Lung microvascular endothelial cell (primary cell): ENCODE measurements at regions not wholly inside any gene's neighbourhood (a gene's known extent, or its start where the extent isn't known, plus 50 kb on each side); places are given as distances from the start of the nearest gene placed in this dataset.

Source experiments
- DNase-seq, 2 donors: peaks; one replicate each; pipeline versions ENCODE4 v3.0.0 to v3.0.0-alpha.2; 2010; ENCODE audit warnings: low read depth in 2 of 2

DNA sequence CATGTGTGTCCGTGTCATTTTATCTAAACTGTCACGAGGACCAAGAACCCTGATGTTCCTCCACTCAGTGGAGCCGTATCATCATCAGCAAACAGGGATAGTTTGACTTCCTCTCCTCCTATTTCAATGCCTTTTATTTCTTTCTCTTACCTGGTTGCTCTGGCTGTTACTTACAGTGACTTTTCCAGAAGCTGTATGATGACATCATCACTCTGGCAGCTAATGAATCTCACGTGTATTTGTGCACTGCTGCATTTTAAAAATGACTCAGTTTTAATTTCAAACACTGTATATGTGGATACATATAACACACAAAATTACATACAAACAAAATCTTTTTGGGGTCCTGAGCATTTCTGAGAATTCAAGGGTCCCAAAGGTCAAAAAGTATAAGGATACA lies 481.4 kb downstream of the CDH2 start:
- no peak for DNase-seq

DNA sequence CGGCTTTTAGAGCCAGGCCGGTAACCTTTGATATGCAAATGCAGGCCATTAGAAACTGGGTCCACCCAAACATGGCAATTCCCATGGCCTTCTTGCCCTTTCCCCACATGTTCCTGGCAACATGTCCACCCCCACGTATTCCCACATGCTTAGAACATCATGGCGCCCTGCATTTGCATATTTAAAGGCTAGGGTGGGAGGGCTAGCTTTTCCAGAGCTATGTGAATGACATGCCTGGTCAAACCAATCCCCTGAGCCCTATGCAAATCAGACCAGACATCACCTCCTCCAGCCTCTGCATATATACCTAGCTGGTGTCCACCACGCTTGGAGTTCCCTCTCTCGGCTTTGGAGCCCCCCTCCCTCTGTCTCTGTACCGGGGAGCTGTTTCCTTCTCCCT lies 481.9 kb downstream of the CDH2 start:
- DNase-seq = no peak

DNA sequence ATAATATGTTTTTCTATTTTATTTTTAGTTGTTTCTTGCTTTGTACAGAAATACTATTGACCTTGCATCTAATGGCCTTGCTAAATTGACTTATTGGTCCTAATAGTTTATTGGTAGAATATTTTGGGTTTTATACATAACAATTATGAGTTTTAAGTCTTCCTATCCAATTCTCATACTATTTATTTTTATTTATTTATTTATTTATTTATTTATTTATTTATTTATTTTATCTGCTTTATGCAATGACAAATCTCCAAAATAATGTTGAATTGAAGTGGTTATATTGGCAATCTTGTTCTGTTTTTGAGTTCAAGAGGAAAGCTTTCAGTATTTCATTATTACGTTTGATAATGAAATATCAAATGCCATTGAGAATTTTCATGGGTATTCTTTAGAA lies 488.3 kb downstream of the CDH2 start:
- DNase-seq = no peak

DNA sequence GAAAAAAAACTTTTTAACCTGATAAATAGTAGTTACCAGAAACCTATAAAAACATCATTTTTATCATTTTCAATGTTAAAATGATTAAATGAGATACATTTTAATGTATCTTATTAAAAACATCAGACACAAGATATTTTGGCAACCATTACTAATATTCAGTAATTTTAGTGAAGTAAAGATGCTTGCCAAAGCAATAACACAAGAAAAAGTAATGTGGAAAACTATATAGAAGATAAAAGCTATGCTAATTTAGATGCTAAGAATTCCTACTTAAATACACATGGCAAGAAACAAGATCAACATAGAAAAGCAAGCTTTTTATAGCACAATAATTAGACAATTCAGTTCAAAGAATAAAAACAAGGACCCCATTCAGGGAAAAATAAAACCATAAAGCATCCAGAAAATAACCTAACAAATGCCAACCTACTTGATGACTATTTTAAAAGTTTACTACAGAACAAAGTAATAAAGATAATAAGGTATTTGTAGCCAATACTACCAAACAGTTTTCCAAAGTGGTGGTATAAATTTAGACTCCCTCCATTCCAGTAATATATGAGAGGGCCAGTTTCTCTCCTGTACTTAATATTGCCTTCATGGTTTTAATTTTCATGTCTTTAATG lies 489.5 kb downstream of the CDH2 start:
- no peak for DNase-seq

DNA sequence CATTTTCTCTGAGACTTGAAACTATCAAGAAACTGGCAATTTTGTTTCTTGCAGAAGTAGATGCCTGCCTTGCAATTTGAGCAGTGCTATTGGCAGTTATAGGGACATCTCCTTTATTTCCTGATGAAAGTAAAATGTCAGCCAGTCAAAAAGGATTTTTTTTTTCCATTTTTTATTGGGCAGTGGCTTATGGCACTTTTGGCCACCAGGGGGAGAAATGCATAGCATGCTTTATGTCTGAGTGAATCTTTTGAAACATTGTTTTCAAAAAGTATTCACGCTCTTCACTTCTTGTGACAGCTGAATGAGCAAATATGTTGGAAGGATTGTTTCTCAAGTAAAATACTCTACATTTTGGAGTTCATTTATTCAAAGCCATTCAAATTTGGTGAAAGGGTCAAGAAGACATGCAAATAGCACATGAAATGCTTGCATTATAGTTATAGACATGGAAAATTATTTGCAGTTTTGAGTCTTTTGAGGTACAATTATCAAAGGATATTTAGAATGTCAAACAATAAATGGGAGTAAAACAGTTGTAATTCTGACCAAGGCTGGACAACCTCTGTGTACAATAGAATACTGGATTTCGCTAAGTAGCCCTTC lies 491.0 kb downstream of the CDH2 start:
- DNase-seq = peak; percentile 18 to 43

DNA sequence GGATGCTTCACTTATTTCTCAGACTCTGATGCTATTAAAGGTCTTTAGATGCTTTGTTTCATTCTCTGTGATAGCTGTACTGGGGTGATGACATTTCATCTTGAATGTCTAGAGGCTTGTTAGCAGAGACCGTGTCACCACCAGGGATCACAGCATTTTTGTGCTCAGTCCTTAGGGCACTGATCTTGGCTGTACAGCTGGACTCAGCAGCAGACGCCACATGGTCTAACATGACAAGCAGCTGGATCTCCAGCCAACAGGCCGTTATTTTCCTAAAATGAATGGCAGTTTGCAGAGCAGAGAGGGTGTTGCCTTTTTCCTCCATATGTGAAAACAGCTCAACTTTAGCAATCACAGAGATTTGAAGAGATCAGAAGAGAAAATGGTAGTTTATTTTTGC lies 491.8 kb downstream of the CDH2 start:
- no peak for DNase-seq

DNA sequence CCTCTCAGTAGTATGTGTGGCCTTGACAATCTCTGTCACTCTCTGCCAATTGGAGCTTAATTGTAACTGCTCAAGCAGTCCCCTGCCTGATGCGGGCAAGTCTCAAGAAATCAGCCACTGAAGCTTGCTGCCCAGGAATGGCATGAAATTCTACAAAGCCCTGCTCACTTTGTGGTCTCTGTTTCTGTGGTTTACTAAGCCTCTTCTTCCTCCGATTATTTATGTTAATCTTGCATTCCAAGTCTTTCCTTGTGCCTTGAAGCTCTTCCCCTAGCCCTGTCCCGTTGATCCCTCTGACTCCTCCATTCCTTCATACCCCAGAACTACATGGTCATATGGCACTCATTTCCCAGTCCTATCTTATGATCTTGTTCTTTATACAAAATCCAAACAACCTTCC lies 489.3 kb upstream of the CHST9 start:
- no peak for DNase-seq

DNA sequence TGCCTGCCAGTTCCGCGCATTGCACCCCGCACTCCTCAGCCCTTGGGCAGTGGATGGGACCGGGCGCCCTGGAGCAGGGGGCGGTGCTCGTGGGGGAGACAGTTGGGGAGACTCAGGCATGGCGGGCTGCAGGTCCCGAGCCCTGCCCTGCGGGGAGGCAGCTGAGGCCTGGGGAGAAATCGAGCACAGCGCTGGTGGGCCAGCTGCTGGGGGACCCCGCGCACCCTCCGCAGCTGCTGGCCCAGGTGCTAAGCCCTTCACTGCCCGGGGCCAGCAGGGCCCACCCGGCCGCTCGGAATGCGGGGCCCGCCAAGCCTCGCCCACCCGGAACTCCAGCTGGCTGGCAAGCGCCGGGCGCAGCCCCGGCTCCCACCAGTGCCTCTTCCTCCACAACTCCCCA lies 488.8 kb upstream of the CHST9 start:
- DNase-seq = no peak

DNA sequence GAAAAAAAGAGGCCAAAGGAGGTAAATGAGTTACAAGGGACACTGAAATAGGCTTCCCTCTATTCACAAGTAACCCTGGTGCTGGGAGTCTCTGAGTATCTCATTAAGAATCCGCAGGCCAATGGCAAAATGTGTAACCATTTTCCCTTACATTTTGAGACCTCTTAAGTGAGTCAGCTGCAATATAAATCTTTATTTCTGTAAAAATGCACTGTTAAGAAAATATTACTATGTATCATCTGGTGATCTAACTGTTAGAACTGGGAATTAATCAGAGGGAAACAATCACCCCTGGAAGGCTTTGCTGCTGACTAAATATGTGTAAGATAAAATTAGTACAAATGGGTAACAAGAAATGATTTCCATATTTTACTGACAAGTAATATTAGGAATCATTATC lies 483.1 kb upstream of the CHST9 start:
- DNase-seq = no peak

DNA sequence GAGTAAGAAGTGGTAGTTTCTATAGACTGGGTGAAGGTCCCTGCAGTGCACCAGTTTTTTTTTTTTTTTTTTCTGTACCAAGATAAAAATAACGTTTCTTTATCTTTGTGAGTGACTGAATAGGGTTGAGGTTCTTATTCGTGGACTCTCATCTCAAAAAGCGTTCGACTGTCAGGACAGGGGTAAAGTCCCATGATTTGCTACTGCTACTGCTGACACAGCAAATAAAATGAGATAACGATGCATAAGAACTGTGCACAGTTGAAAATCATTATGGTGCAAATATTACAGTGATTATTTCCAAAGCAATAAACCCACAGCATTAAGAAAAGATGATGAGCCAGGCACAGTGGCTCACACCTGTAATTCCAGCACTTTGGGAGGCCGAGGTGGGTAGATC lies 482.0 kb upstream of the CHST9 start:
- no peak for DNase-seq

DNA sequence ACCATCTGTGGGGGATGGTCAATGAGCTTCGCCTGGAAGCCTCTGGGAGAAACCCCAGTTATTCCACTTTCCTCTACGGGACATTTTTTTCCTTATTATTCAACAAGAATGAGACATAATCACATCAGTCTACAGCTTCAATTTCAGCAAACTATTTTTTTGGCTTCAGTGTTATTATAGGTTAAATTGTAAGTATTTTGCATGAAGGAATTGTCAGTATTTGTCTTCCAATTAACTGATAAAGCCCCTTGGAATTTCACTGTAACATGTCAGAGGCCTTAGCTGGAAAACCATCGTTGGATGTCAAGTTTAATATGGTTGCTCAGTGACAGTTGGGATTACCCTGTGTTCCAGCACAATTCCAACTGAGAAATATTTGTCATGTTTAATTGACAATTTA lies 480.9 kb upstream of the CHST9 start:
- DNase-seq = no peak

DNA sequence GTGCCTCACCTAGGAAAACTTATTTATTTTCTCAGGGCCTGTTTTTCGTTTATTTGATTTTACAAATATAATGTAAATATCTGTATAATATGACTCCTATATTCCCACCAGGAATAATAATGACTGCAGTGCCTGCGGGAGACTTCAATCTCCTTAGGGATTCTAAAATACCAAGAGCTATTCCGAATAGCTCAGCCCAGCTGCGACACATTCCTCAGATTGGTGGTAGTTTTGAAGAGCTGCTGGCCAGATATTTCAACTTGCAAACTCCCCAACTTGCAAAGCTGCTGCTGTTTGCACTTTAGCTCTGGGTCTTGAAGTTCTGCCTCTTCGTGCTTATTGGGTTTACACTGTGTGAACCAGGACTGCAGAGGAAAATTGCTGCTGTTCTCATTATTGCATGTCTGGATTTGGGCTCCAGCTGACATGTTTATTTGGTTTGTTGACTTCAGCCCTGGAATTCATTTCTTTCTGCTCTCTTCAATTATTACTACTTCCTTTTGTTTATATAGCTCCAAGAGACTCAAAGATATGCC lies 480.2 kb upstream of the CHST9 start:
- no peak for DNase-seq

DNA sequence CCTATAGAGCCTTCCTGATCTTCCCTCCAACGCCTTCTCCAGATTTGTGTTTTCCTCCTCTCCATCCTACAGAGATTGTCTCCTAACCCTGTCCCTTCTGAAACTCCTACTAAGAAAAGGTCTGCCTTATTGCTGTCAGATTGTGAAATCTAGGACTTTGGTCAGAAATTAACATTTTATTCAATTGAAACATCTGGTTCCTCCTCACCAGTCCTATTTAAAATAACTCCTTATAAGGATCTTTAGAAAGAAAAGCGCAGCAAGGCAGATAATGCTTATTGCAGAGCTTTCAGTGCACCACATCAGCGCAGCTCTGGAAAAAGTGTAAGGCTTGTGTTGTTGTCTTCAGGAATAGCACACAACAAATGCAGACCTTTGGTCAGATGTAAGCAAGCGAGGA lies 477.8 kb upstream of the CHST9 start:
- no peak for DNase-seq

DNA sequence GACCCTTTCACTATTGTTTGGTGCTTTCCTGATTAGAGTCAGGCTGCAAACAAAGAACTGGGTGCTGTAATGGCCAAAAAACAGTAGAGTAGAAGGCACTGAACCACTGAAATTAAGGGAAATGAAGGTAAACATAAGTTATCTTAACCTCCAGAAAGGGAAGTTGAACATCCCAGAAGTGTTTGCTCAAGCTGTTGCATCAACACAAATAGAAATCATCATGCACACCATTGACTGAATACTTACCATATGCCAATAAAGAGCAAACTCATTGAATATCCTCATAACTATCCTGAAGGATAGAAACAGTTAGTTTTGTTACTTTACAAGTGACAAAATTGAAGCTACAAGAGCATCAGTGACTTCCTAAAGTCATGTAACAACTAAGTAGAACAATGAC lies 477.4 kb upstream of the CHST9 start:
- DNase-seq = no peak

DNA sequence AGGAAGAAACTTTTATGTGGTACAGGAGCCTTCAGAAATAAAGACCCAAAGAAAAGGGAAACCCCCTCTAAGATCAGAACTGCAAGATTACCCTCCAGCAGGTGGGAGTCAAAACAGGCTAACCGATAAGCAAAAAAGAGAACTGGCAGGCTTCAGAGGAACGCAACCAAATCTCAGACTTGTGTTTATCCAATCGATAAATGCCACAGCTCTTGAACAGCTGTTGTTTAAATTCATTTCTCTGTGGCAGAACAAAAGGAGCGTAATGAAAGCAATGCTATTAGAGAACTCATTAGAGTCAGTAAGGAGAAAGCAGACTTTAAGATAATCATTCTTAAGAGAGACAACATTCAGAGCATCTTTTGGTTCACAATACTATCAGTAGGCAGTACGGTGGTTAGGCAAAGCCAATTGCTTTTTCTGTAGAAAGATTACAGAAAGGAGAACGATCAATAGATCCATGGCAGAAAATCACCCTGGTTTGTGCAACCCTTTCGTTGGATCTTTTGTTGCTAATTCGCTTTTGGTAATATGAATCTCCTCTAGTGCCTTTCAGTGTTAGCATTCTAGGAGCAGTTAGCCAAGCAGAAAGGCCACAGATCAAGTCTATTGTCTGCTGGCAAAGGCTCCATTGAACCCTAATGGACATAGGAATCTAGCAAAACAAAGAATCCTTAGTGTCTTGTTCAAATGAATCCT lies 476.4 kb upstream of the CHST9 start:
- DNase-seq = no peak

DNA sequence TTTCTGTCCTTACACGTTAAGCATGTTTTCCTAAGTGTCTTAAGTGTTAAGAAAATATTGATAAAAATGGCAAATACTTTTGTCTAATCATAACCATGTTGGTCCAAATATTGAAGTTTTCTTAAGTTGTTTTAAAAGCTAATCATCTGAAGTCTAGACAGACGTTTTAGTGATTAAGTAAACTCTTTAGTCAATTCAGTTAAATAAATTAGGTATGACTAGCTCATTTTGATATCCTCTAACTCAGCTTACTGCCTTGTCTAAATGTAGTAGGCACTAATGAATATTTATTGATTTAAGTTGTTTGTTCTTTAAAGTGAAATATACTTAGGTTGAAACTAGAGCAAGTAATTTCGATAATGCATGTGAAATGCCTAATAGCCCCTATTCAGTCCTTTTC lies 471.8 kb upstream of the CHST9 start:
- DNase-seq = no peak

DNA sequence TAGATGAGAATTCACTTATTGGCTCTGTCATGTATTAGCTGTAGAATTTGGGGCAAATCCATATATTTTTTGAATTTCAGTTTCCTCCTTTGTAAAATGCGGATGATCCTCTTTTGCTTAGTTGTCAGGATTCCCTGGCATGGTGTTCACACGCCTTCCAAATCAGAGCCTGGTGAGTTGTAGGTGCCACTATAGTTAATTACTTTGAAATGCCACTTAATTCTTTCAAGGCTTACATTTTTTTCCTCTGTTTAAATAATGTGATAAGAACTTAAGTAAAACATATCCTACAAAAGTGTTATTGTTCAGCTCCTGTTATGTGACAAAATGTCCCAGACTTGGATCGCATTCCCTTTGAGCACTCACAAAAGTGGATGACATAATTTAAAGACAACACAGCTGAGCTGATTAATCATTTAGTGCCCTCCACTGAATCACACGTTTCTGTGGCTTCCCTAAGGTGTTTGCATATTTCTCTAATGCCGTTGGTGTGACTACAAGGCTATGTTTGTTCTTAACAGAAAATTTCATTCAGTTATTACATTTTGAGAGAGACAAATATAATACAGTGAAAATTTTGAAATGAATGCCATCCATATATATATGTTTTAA lies 471.2 kb upstream of the CHST9 start:
- DNase-seq = no peak

DNA sequence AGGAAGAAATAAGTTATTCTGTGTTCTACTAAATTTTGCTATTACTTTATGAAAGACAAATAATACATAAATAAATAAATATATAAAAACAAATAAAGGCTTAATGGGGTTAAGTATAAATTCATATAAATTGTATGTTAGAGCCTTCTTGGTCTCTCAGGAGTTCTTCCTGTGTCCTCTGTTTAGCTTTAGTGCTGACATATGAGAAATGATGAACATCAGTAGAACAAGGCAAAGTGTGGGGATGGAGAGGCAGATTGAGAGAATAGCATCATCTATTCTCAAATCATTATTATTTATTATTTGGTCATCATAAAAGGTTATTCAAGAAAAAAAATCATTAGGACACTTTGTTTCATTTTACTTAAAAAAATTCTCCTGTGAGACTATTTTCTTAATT lies 468.1 kb upstream of the CHST9 start:
- DNase-seq = no peak

DNA sequence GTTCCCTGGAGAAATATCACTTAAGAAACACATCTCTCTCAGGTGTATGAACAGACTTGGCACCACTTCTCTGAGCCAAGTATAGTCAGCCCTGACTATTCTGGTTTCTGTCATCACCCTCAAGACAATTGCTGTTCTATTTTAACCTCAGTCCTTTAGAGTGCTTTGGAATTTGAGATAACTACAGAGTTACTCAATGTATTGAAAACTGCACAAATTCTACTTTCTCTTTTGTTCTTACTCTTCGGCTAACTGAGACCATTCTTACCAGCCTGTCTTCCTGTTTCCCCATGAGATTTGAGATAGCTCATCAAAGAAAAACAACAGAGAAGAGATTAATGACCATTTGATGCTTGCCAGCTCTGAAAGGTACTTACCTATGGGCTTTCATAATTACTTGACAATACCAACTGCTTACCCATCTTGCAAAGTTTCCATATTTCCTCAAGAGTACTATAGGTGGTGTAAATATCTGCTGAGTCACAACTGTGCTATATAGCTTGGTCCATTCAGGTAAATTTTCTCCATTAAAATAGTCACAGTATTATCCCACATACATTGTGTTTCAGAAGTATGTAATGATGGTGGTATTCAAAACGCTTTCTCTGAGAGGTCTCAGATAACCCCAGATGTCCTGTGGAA lies 467.5 kb upstream of the CHST9 start:
- no peak for DNase-seq

DNA sequence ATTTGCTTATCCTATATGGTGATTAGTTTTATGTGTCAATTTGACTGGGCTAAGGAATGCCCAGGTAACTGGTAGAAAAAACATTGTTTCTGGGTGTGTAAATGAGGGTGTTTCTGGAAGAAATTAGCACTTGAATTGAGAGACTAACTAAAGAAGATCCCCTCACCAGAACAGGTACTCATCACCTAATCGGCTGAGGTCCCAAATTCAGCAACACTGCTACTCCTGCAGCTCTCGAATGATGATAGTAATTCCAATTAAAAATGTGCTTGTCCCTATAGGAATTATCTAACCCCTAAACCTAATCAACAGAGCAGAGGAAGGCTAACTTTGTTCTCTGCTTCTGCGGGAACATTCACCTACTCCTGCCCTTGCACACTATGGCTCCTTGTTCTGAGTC lies 464.5 kb upstream of the CHST9 start:
- no peak for DNase-seq

DNA sequence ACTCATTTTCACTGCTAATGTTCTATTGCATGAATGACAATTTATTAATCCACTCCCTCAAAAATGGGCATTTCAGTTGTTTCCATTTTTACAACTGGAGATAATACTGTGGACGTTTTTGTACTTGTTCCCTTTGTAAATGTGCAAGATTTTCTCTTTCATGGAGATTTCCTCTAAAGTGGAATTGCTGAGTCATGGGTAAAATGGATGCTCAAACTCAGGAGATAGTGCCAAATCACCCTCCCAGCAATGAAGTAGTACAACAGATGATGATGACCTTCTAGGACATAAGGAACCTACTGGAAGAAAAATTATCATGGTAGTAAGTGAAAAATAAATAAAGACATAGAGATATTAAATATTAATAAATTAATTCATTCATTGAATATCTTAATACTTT lies 460.8 kb upstream of the CHST9 start:
- DNase-seq = no peak

DNA sequence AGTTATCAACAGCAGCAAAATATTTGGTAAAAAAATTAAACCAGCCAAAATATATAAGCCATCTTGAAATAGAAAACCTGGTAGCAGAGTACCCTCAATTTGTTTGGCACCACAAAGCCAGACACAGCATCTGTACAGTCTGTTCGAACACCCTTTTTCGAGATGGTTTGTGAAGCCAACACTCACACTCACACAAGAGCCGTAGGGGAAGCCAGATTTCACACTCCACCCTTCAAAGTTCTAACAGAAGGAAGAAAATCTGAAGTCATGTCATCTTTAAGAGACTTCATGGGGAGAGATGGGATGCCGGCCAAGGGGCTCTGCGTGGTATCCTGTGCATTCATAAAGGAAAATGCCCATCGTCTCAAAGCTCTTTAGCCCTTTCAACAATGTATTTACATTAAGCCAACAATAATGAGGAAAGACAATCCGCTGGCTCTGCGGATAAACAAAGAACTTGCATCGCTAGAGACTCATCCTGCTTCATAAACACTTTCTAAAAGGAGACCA lies 451.5 kb upstream of the CHST9 start:
- DNase-seq = no peak
